Left lobe of liver (tissue), 2 donors: ENCODE measurements at regions not wholly inside any gene's neighbourhood (a gene's known extent, or its start where the extent isn't known, plus 50 kb on each side); places are given as distances from the start of the nearest gene placed in this dataset.
"Not testable (repeated sequence)": the region's sequence is repeated elsewhere in the genome, so short reads cannot be mapped to it uniquely, and the experiment has no call there.

Experiments used
- ATAC-seq: fragments of 200-7000 bp; cut with Tn5 transposase; one replicate; pipeline ENCODE4 v1.9.1; 2020; ENCODE audit warnings: mild to moderate bottlenecking, moderate library complexity
- DNase-seq: peaks from one replicate; pipeline ENCODE4 v3.0.0-alpha.2; 2020; ENCODE audit warnings: low spot score
- donor health status: DM: no; HTN: no; CAD: no; lungs with moderate emphysema.
- donor health status: DM: no; HTN: yes; CAD: no.

DNA sequence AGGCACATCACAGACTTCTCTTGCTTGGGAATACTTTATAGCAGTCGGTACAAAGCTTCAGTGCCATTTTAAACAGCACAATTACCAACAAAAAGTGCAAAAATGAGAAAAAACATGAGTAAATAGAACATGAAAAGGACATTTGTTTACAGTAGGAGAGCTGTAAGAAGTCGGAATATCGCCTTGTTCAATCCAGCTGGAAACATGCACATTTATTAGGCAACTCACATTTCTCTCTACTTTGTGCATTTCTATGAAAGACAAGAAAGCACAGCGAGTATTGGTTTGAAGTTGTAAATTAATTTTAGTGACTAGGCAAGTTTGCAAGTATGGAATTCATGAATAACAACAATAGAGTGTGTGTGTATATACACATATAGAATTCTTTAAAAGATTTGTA is 484.7 kb downstream of the DACH1 start:
- no peak for DNase-seq
- ATAC-seq = no peak

DNA sequence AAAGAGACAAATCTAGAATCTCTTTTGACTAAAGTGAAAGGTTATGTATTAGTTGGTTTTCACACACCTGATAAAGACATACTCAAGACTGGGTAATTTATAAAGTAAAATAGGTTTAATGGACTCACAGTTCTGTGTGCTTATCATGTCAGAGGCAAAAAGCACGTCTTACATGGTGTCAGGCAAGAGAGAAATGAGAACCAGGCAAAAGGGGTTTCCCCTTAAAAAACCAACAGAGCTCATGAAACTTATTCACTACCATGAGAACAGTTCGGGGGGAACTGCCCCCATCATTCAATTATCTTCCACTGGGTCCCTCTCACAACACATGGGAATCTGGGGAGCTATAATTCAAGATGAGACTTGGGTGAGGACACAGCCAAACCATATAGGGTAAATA is 486.8 kb downstream of the DACH1 start:
- ATAC-seq (no peak), DNase-seq (no peak)

DNA sequence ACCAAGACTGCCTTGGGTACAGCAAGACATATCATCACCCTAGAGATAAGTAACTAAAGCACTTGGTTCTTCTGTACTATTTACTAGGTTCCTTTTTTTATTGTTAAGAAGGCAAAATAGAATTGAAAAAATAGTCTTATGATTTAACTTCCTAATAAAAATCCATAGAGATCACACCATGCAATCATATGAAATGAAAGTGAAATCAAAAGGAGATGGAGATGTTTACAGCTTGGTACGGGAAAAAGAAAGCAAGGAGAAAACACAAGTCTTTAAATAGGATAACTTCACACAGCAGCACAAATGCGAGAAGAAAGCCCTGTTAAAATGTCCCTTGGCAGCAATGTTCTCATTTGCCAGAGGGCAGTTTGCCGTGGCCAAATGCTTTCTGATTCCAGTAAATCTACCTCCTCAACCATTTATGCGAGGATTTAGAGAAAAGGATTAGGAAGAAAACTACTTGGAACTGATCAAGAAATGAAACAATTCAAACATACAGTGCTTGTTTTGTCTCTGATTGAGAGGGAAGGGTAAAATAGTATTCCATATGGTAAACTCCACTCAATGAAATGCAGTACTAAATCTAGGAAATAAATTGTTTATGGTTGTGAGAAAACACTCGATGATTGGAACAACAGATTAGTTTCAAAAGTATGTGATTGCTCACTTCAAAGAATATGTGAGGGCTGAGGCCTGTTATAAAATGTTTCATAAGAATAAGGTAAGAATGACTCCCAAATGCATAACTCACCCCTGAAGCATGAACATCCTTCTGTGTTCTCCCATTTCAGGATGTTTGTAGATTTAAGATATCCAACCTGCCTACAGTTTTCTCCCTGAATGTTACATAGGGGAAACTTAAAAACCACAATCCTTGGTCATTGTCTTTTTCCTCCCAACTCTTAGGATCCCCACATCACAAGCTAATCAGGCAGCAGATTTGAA is 487.8 kb downstream of the DACH1 start:
- no peak for ATAC-seq
- no peak for DNase-seq

DNA sequence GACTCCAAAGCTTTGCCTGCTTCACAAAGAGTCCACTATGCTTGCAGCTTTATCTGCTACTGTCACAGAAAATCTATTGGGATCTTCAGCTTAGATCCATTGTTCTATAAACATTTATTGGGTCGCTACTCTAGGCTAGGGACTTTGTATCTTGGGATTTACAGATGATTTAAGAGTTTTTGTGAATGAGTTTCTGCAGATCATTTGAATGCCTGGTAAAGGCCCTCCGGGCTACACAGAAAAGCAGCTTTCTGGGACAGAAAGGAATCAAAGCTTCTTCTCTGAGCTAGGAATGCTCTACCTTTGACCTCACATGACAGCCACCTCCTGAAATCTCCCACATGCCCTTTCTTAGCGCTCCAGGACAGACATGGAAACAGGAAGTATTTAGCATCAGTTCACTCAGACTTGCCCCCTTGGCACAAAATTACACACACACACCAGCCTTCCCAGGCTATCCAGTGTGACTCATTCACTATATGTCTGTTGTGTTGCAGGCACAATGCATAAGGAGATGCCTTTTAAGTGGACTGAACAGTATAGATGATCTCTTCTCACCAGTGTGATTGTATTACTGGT is 492.4 kb downstream of the DACH1 start:
- ATAC-seq (no peak), DNase-seq (no peak)

DNA sequence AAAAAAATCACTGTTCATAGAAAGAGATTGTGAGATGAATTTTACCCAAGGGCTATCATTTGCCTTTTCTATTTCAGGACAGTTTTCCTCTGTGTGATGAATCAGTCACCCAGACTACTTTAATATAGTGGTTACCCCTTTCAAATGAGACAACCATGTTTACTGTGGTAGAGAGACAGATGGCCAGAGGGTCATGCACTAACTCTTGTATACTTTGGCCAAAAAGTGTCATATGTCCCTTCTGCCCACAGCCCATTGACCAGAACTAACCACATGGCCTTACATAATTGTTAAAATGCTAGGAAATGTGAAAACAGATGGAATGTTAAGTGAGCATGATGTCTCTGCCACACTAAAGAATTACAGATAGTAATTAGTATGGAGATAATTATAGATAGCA is 498.7 kb downstream of the DACH1 start:
- no peak for DNase-seq
- no peak for ATAC-seq

DNA sequence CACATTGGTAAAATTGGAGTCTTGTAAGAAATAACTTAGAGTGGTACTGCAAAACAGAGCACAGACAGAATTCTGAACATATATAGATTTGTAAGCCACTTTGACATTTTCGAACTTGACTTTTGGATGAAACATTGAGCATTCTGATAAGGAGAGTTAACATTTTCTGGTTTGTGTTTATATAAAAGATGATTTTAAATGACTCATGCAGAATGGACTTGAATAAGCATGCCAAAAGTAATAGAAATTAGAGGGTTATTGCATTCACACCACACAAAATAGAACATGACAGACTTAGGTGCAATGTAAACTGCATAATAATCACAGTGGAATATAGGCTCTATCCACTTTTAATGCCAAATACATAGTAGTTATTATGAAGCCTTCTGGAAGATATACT is 507.0 kb downstream of the DACH1 start:
- no peak for ATAC-seq
- no peak for DNase-seq

DNA sequence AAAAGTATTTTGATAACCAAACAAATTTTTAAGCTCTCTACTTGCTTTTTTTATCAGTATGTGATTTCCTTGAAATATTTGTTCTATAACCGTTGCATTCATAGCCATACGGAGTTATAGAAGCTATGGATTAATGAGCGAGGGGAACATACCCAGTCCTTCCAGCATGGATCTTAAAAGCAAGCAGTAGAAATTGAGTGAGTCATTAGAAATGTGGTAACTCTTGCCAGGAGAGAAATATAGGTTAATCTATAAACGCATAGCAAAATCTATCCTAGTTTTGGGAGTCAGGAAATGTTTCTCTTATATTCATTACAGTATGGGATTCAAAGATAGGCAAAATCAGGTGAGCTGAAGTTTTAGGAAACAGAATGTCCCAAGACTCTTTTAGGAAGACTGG is 507.4 kb downstream of the DACH1 start:
- DNase-seq = no peak
- ATAC-seq = no peak

DNA sequence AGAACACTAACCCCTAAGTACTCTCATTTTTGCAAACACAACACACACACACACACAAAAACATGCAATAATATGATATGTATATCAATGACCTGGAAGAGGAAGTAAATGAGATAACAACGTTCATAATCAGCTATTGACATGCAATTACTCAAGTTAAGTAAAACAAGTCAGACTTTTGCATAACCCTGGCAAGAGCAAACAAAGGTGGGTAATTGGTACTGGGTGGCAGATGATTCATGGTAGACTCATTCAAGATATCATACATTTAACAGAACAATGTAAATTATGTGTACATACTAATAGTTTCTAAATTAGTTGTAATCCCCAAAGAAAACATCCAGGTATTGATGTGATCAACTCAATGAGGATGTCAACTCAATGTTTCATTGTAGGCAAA is 508.8 kb downstream of the DACH1 start:
- no peak for DNase-seq
- no peak for ATAC-seq

DNA sequence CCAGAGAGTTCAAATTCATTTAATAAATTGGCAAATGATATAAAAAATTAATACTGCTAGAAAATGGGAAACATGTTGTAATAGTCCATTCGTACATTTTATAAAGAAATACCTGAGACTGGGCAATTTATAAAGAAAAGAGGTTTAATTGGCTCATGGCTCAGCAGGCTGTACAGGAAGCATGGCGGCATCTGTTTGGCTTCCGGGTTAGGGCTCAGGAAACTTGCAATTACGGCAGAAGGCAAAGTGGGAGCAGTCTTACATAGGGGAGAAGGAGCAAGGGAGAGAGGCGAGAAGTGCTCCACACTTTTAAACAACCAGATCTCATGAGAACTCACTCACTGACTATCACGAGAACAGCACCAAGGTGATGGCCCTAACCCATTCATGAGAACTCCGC is 512.0 kb downstream of the DACH1 start:
- no peak for ATAC-seq
- no peak for DNase-seq

DNA sequence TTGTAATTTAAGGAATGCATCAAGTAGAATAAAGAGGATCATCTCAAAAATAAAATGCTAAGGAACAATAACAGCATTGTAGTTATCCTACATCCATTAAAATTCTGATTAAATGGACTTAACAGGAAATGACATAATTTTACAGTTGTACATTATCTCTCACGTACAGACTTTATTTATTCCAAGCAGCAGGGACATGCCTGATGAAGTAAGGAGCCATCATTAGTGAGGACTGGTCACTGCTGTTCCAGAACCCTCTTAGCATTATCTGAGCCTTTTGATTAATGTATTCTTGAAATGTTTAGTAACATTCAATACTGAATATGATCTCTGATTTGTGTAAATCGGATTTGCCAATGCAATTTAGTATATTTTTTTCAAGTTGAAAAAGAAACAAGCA is 516.1 kb downstream of the DACH1 start:
- DNase-seq (no peak), ATAC-seq (no peak)

DNA sequence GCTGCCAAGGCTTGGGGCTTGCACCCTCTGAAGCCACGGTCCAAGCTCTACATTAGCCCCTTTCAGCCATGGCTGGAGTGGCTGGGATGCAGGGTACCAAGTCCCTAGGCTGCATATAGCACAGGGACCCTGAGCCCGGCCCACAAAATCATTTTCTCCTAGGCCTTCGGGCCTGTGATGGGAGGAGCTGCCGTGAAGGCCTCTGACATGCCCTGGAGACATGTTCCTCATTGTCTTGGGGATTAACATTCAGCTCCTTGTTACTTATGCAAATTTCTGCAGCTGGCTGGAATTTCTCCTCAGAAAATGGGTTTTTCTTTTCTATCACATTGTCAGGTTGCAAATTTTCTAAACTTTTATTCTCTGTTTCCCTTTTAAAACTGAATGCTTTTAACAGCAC is 521.1 kb downstream of the DACH1 start:
- not testable (repeated sequence) for DNase-seq, ATAC-seq

DNA sequence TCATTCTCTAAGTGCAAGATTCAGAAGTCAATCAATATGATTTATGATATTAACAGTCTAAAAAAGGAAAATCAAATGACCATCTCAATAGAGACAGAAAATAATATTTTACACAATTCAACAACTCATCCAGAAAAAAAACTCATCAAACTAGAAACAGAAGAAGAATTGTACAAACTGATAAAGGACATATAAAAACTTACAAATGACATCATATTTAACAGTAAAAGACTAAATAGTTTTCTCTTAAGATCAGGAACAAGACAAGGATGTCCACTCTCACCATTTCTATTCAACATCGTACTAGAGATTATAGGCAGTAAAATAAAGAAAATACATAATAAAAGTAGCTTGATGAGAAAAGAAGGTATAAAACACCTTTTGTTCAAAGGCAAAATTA is 527.3 kb downstream of the DACH1 start:
- ATAC-seq = no peak
- DNase-seq = no peak

DNA sequence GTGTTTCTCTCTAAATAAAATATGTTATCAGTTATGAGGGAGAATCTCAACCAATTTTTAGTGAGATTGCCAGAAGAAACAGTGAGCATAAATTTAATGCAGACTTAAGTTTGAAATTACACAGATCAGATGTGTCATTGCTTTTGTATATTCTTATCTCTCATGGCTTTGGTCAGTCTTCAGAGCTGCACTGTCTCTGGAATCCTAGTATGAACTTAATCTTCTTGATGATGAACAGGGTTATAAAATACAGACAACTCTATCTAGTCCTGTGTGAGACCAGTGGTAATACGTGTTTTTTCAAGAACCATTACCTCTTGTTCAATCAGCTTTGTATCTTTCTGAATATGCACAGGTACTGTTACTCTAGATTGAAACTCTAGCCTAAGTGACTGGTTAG is 528.0 kb downstream of the DACH1 start:
- DNase-seq (no peak), ATAC-seq (no peak)

DNA sequence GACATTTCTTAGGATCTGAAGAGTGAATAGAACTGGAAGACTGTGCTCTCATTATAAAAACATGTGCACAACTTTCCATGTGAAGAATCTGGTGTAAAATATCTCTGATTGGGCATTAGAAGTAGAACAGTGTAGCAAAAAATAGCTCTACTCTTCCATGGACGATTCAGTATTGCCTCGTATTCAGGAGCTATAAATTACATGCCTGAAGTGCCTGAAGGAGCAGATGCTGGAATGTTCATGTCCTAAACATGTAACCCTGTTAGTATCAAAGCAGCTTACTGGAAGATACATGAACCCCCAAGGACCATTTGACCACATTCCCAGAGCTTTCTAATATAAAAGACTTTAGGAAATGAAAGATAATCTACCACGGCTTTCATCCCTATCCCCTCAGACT is 528.9 kb downstream of the DACH1 start:
- no peak for DNase-seq
- no peak for ATAC-seq

DNA sequence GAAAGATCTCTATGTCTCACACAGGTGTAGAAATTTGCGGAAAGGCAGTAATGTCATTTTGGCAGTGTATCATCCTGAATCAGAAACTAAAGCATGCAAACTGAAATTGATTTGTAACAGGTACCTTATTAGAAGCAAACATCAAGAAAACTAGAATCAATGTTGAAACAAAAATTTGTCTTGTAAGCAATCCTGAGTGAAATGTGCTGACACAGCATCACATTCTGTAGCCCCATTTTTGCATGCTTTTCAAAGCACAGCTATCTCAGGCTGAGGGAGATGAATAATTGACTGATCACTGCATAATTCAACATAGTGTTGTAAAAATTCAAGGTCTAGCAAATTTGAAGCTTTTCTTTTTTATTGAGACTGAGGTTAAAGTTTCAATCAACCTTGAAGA is 539.7 kb downstream of the DACH1 start:
- ATAC-seq = no peak
- DNase-seq = no peak

DNA sequence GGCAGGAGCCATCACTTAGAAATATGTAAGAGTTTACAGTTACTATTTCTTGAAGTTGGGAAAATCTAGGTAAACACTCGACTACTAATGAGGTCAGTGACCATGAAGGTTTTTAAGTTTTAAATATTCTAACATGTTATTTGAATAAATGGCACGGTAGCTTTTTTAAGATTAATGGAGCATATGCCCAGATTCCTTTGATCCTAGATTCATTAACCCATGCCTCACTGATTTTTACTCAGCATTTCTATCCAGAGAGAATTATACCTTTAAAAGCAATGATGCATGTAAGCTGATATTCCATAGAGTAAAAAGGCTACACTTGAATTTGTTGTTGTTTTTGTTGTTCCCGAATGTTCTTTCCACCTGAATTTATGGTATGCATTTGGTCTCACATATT is 541.4 kb downstream of the DACH1 start:
- ATAC-seq (no peak), DNase-seq (no peak)

DNA sequence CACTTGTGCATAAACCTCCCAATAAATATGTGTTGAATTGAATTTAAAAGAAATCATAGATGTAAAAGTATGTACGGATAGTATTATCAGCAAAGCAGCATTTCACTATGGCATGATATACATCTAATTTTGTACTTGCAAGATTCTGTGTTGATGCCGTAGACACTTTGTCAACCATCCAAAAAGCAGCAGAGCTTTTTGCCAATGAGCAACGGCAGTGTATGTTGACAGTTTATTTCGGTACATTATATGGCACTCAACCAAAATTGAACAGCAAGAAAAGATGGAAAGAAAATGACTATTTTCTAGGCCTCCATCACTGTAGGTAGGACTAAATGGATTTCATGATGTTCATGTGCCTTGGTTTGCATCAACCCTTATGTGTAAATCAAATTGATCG is 543.7 kb downstream of the DACH1 start:
- ATAC-seq (no peak), DNase-seq (no peak)

DNA sequence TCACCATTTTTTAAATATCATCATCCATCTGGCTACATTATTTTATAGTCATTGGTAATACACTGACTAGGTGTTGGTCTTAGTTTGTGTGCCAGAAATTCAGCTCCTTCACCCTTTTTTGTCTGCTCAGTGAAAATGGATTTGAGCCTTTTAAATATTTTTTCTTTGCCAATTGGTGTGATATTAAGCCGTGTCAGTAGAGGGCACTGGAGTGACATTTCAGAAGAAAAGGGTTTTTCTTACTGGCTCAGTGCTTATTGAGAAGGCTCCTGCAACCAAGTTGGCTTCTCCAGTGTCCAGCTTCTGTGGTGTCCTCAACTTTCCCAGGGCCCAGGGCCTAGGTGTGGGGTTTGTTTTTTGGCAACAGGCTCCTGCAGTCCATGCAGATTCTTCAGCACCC is 546.6 kb downstream of the DACH1 start:
- DNase-seq (no peak), ATAC-seq (no peak)

DNA sequence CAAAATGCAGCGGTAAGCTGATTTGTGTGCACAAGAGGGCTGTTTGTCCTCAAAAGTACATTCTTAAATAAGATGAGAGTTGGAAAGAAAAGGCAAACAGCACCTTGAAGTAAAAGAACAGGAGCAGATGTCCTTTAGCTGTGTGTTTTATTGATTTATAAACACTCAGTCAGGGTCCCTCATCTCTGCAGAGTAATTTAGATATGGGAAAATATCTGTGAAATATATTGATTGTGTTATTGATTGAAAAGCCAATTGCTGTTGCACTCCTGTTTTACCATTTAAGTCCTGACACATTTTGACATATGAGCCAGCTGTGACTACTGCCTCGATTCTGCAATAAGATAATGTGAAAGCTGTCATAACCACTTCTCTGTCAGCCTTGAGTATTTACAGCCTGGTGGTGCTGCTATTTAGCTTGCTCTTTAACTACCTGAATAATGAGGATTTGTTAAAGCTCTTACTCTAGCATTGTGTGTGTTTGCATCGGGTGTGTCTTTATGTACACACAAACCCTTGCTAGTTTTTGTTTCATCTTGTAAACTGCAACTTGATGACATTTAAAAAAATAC is 550.1 kb downstream of the DACH1 start:
- no peak for DNase-seq
- no peak for ATAC-seq

DNA sequence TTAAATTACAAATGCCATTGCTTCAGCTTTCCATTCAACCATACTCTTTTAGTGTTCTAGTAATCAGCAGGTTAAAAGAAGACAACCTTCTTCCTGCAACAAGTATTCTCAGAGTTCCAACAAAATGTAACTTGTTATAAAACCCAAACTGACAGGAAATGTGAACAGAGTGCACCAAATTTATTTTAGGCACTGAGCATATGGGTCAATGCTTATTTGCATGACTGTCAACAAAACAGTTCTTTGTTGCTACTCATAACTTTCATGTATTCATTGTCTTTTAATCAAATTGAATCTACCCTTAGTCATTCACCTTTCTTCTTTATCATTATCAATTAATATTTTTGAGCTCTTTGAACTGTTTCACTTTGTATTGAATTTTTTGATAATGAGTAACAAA is 554.1 kb downstream of the DACH1 start:
- DNase-seq (no peak), ATAC-seq (no peak)

DNA sequence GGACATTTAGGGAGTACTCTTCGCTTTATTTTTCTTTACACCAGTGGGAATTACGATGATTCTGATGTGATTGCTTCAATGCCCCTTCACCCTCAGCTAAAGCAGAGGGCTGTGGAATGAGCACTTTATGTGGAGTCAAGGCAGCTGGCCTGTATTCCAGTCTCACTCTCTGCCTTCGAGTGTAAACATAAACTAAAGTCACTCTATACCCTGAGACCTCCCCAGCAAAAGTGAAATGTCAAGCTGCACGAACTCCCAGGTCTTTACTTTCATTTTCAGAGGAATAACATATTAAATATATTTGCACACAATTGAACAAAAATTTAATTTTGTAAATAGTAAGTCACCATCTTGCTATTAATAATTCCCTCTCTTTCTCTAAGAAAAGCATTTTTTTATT is 557.1 kb downstream of the DACH1 start:
- no peak for DNase-seq
- no peak for ATAC-seq

DNA sequence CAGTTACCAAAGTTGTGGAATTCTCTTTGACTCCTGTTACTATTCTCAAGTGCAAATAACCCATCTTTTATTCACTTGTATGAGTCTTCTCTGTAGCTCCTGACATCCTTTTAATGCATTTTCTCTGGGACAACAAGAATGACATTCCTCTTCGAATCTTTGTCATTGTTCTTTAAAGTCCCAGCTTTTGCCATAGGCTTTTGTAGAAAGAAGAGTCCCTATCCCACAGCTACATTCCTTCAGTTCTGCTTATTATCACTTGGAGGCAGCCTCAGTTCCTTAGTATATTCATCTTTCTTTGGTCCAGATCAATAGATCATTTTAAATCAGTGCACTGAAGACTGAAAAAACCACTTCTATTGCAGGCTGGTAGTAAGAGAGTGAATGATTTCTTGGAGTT is 560.2 kb downstream of the DACH1 start:
- no peak for DNase-seq
- ATAC-seq = no peak
